Hematopoietic multipotent progenitor cell treated with erythropoietin and hydrocortisone succinate and interleukin-3 and kit ligand, for 15 days (in vitro differentiated cells): ENCODE measurements at regions not wholly inside any gene's neighbourhood (a gene's known extent, or its start where the extent isn't known, plus 50 kb on each side); places are given as distances from the start of the nearest gene placed in this dataset.

ENCODE experiments used
- DNase-seq: peaks from one replicate; pipeline ENCODE4 v3.0.0-alpha.2; 2015; ENCODE audit warnings: low spot score

DNA sequence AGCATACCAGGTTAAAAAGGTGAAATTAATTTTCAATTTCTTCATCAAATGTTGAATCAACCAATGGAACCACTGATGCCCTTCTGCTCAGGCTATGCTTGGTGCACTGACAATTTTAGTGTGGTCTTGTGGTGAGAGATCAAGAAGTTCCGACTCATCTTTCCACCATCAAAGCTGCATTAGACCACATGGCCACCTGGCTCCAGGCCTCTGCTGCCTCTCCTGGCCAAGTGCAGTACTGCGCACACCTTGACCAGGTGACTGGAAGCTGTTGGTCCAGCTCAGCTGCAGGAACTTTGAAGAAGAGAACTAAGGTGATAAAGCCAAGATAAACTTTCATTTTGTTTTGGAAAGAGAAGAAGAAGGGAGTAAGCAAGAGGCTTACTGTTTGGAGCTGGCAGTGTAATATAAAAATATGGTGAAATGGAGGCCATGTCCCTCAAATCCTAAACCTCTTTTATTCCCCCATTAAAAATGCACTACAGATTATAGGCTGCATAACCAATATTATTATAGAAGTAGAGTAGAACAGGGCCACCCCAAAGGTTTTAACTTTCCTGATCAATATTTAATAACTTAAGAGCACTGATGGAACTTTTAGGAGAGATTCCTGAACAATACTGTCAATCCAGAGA is 315.5 kb upstream of the C9orf72 start:
- DNase-seq: peak; percentile 23

GRCh38 chr9:27924502-27924901 is 351.2 kb upstream of the C9orf72 start:
- DNase-seq: no peak

DNA sequence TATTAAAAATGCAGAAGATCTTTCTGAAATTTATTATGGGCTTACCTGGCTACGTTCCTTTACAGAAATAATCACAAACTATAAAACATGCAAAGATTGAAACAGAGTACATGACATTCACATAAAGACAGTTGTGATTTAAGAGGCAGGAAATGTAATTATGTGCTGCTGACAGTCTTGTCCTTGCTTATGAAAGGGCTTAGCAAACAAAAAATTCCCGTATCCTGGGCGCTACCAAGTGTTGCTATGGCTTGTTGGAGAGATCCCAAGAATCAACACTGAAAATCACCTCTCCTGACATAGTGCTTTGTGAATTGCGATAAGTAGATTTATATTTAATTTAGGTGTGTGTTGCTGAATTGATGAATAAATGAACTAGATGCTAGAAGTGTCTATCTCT is 352.5 kb upstream of the C9orf72 start:
- no peak for DNase-seq

- DNase-seq: no peak
These were observed 356.6 kb upstream of the C9orf72 start for GRCh38 chr9:27929841-27930240.

DNA sequence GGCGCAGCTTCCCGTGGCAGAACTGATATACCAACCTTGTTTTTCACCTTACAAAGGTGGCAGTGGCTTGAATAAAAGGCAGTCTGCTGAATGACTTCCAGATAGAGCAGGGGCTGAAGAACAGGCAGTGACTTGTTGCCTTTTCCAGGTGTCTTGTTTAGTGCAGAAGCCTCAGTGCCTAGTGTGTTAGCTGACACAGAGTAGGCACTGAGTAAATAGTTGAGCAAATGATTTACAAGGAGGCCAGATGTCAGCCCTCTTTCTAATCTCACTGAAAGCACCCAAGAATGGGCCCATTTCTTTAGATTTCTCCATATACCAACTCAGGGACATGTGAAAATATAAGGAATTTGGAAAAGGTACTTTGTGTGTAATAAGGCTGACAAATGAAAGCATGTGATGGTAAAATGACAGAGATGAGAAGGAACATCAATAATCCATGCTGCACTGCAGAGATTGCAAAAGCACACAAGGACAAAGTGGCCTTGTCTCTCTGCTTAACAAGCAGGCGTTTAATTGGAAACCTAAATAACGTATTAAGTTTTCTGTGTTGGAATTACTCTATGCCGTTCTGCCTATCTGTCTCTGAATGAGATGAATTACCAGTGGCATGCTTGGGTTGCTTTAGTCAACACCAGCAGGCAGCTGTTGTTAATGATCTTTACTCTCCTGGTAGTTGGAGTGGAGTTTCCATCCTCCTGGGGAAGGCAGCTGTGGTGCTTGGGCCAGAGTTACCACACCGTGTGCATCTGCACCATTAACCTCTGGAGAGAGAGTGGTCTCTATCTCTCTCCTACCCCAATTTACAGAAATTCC is 360.1 kb upstream of the C9orf72 start:
- DNase-seq: no peak

- DNase-seq: no peak
These were observed 361.2 kb upstream of the C9orf72 start for GRCh38 chr9:27934471-27934870.

- DNase-seq: no peak
These were observed 365.9 kb upstream of the C9orf72 start for GRCh38 chr9:27939186-27939585.

DNA sequence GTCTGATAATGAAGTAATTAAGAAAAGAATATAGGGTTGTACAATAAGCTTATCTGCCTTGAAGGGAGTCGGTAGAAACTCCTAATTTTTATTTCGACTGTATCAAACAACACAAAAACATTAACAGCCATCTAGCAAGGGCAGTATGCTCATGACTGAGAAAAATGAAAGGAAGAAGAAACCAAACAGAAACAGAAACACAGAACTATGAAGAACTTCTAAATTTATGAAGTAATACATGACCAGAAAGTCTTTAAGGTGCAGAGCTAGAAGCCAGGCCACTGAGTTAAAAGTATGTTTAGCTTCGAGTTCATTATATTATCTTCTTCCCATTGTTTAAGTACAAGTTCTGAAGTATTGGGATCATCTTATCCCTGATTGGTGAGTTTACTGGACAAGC is 367.3 kb upstream of the C9orf72 start:
- DNase-seq: no peak

DNA sequence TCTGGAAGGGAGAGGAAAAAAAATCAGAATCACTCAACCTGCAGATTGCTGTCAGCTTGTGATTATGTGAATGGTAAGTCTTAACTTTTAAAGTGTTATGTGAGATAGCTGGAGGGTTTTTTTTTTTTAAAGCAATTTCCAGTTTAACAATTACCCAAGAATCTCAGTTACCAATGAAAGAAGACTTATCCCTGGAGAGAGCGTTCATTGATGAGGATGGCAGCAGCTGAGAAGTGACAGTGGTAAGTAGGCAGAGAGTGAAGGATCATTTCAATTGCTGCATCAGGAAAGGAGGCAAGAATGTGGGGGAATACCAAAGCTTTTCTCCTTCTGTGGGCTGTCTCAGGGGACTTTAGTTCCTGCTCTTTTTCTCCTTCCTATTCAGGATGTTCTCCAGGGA is 370.2 kb upstream of the C9orf72 start:
- no peak for DNase-seq

DNA sequence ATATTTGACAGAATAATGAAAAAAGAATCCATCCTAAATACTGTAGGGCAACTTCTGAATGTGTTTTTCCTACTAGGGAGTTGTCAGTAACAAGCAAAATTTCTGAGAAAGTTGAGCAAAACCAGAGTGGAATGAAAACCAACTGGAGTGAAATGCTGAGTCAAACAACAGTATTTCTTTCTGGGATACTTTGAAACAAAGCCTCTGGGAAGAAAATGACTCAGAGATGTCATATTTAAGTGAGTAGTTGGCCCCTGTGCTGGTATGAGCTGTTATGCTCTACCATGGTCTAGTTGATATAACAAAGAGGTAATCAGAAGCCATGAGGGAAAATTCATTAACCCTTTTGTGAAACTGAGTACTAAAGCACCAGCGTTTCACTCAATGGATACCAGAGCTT is 372.1 kb upstream of the C9orf72 start:
- no peak for DNase-seq

DNA sequence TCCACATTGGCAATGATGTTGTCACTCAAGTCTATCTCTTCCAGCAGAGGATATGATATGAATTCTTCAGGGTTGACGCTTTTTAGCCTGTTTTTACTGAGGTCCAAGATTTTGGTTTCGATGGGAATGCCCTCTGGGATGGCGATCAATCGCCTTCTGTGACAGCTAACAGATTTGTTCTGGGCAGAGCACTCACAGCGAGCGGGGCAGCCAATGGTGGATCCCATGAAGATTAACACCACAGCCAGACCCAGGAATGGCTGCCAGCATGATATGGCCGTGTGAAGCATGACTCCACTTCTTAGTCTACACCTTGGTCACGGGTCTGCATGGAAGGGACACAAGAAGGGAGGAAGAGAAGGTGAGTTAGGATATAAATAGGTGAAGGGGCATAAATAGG is 377.1 kb upstream of the C9orf72 start:
- no peak for DNase-seq

- DNase-seq: no peak
These were observed 381.6 kb upstream of the C9orf72 start for GRCh38 chr9:27954858-27955257.

- DNase-seq: no peak
These were observed 390.6 kb upstream of the C9orf72 start for GRCh38 chr9:27963836-27964235.

DNA sequence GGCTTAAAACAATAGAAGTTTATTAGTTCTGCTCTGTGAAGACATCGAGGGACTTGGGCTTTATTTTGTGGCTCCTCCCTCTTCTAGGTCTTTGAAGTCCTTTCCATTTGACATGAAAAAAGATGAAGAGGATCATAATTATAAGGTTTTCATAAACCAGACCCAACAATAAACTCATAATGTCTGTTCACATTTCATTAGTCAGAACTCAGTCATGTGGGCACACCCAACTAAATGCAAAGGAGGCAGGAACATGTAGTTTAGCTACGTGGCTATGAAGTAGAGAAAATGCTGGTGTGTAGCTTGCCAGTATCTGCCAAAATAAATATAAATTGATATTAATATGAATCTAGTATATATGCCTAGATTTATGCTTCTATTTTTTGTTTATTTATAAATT is 393.9 kb upstream of the C9orf72 start:
- DNase-seq: no peak

DNA sequence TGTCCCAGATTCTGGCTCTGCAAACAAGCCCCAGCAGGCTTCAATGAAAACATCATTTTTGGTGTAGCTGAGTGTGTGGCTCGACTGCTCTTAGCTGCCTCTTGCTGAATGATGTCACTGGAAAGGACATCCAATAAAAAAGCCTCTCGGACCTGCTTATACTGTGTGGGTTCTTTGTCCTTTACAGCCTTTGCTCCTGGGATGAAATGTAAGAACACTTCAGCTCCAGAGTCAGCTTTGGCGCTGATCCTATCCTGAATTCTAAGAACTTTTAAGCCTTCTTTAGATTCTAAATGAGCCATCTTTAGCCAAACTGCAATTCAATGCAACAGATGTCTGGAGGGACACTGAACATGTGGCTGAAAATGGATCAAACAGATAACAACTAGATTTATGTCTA is 404.6 kb upstream of the C9orf72 start:
- no peak for DNase-seq

GRCh38 chr9:27985714-27986113 is 412.4 kb upstream of the C9orf72 start:
- DNase-seq: no peak

- DNase-seq: no peak
These were observed 417.2 kb upstream of the C9orf72 start for GRCh38 chr9:27990524-27990923.

DNA sequence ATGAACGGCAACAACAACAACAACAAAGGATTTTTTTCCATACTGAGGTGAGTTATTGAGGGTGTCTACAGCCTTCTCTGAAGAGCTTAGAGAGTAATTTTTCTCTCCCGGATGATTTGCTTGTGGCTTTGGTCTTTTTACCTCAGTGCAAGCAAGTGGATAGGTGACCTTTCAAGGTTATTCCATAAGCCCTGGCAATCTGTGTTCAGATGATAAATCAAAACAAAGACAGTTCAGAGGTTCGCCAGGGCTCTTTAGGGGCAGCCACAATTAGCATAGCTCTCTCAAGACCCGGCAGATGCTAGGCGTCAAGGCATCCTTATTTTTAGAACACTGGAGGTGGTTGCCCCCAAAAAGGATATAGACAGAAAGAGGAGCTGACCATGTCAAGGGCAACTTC is 417.9 kb upstream of the C9orf72 start:
- DNase-seq: no peak

GRCh38 chr9:28001096-28001495 is 427.8 kb upstream of the C9orf72 start:
- no peak for DNase-seq

DNA sequence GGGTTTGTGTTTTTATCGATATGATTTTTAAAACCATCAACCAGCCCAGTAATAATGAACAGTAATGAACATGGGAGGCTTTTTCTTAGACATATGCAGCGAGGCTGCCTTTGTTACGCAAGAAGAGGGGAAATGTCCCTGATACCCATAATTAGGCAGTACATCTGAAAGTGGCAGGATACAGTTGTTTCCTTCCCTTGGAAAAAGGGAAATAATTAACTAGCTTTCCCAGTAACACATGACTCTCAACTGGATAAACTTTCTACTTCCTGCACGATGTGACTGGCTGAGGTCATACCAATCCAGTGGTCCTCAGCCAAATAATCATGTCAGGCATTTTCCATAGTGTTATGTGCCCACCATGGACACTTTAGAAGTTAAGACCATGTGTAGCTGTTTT is 431.6 kb upstream of the C9orf72 start:
- DNase-seq: no peak

GRCh38 chr9:28005779-28006178 is 432.5 kb upstream of the C9orf72 start:
- no peak for DNase-seq

DNA sequence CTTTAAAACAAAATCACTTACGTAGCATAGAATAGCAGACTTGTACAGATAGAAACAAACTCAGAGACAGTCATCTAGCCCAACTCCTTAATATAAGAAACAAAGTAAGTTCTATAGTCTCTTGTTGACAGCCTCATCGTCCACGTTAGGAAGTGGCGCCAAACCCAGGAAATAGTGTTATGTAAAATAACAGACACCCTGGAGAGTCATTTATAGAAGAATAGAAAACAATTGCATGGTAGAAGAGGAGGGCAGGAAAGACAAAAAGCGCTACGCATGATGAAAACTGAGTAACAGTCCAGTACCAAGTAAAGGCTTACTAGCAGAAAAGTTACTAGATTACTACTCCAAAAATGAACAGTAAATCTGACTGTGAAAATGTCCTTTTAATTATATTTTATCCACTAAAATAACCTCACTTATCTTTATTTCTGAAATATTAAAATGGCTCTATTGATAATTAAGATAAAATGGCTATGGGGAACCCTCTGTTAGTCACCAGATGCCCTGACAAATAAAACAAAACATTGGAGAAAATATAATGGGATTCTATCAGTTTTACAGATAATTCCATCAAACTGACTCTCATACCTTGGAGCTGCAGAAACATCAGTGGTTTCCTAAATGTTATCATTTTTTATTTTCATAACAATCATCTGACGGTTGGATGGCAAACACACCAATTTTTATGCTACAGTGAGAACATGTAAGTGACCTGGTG is 434.0 kb upstream of the C9orf72 start:
- no peak for DNase-seq

DNA sequence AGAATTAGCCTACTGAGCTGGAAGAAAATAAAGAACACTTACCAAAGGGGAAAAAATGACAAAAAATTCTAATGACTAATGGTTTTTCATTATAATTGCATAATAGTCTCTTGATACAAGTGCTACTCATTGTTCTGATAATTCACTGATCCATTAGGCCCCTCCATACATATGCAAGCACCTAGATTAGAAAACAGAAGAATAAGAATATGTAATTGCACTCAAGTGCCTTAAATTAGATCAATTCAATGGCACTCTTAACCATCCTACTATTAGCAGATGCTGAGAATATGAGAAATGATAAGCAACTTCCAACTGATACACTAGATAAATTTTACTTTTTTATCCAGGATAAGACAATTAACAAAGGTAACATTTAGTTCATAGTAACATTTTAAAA is 440.9 kb upstream of the C9orf72 start:
- DNase-seq: no peak
